Gastroesophageal sphincter (tissue), 3 donors: ENCODE measurements at regions not wholly inside any gene's neighbourhood (a gene's known extent, or its start where the extent isn't known, plus 50 kb on each side); places are given as distances from the start of the nearest gene placed in this dataset.

Experiments used
- EP300 ChIP-seq: sonication (generic); formaldehyde crosslinking; IDR thresholded peaks from one replicate; pipeline ENCODE4 v1.6.1; 2017; ENCODE audit warnings: antibody characterized with exemption, mild to moderate bottlenecking
- POLR2A ChIP-seq, 2 donors: fragments of 450-650 bp; IDR thresholded peaks; one replicate each; pipeline ENCODE4 v1.6.1; 2017; ENCODE audit warnings: antibody characterized with exemption in 2 of 2, mild to moderate bottlenecking in 2 of 2, moderate library complexity in 1 of 2
- POLR2AphosphoS5 ChIP-seq: sonication (generic); formaldehyde crosslinking; IDR thresholded peaks from one replicate; pipeline ENCODE4 v1.6.1; 2017; ENCODE audit warnings: antibody characterized with exemption
- TF ChIP-seq, protein P1 (sequence below), 4 experiments: fragments of 200-600 bp in 2 of 4; fragments of 450-650 bp in 2 of 4; sonication (generic) in 1 of 4; IDR thresholded peaks; one replicate each; pipeline ENCODE4 v1.5.1; 2017 to 2019; ENCODE audit warnings: antibody characterized with exemption in 4 of 4, mild to moderate bottlenecking in 2 of 4, moderate library complexity in 2 of 4

GRCh38 chr22:48760481-48761390 is 1066.9 kb downstream of the BRD1 start:
- TF ChIP-seq, protein P1, sequence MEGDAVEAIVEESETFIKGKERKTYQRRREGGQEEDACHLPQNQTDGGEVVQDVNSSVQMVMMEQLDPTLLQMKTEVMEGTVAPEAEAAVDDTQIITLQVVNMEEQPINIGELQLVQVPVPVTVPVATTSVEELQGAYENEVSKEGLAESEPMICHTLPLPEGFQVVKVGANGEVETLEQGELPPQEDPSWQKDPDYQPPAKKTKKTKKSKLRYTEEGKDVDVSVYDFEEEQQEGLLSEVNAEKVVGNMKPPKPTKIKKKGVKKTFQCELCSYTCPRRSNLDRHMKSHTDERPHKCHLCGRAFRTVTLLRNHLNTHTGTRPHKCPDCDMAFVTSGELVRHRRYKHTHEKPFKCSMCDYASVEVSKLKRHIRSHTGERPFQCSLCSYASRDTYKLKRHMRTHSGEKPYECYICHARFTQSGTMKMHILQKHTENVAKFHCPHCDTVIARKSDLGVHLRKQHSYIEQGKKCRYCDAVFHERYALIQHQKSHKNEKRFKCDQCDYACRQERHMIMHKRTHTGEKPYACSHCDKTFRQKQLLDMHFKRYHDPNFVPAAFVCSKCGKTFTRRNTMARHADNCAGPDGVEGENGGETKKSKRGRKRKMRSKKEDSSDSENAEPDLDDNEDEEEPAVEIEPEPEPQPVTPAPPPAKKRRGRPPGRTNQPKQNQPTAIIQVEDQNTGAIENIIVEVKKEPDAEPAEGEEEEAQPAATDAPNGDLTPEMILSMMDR (IDR thresholded peaks at IDR 0.05), result no peak
- TF ChIP-seq POLR2A (IDR thresholded peaks at IDR 0.05), result no peak
- no peak for TF ChIP-seq EP300
- no peak for TF ChIP-seq POLR2AphosphoS5
